ENCODE measurements at regions not wholly inside any gene's neighbourhood (a gene's known extent, or its start where the extent isn't known, plus 50 kb on each side); places are given as distances from the start of the nearest gene placed in this dataset.

- Histone ChIP-seq H3K4me1 (no peaks in the 10 kb centered on the region), H3K9ac (no peak overlapping the region), H3K9me3 (ENCODE audit: control insufficient read depth, low read length) (no peaks in the 10 kb centered on the region), H3K27ac (no peak overlapping the region), H3K4me2 (ENCODE audit: low read length) (no peak overlapping the region), H2AFZ (no peak overlapping the region), H3K36me3 (ENCODE audit: control insufficient read depth, insufficient read depth, low read length) (no peaks in the 10 kb centered on the region), H3K4me3 (ENCODE audit: low read depth, low read length) (no peak overlapping the region), H3K27me3 (ENCODE audit: control insufficient read depth, insufficient read depth, low read length) (no peaks in the 10 kb centered on the region), H3K79me2 (no peaks in the 10 kb centered on the region)
- TF ChIP-seq CTCF (IDR thresholded peaks at IDR 0.05) = no peak
These were observed 69.4 kb upstream of the NUDT4 start for GRCh38 chr12:93308281-93308680.

- Histone ChIP-seq H3K4me1 (no peaks in the 10 kb centered on the region), H3K79me2 (no peaks in the 10 kb centered on the region), H3K27me3 (ENCODE audit: control insufficient read depth, insufficient read depth, low read length) (no peaks in the 10 kb centered on the region), H3K36me3 (ENCODE audit: control insufficient read depth, insufficient read depth, low read length) (no peaks in the 10 kb centered on the region), H3K9me3 (ENCODE audit: control insufficient read depth, low read length) (no peaks in the 10 kb centered on the region), H3K4me3 (ENCODE audit: low read depth, low read length) (no peak overlapping the region), H3K27ac (no peak overlapping the region), H2AFZ (no peak overlapping the region), H3K4me2 (ENCODE audit: low read length) (no peak overlapping the region), H3K9ac (no peak overlapping the region)
- TF ChIP-seq CTCF (IDR thresholded peaks at IDR 0.05) = no peak
These were observed 65.9 kb upstream of the NUDT4 start for GRCh38 chr12:93311827-93312226.

- Histone ChIP-seq H2AFZ (no peak overlapping the region), H3K27me3 (ENCODE audit: control insufficient read depth, insufficient read depth, low read length) (no peaks in the 10 kb centered on the region), H3K4me1 (no peaks in the 10 kb centered on the region), H3K4me2 (ENCODE audit: low read length) (no peak overlapping the region), H3K9ac (no peak overlapping the region), H3K9me3 (ENCODE audit: control insufficient read depth, low read length) (no peaks in the 10 kb centered on the region), H3K36me3 (ENCODE audit: control insufficient read depth, insufficient read depth, low read length) (no peaks in the 10 kb centered on the region), H3K27ac (no peak overlapping the region), H3K4me3 (ENCODE audit: low read depth, low read length) (no peak overlapping the region), H3K79me2 (no peaks in the 10 kb centered on the region)
- TF ChIP-seq CTCF (IDR thresholded peaks at IDR 0.05) = no peak
These were observed 63.6 kb upstream of the NUDT4 start for GRCh38 chr12:93314177-93314497.

- Histone ChIP-seq H3K4me3 (ENCODE audit: low read depth, low read length) (no peak overlapping the region), H3K36me3 (ENCODE audit: control insufficient read depth, insufficient read depth, low read length) (no peaks in the 10 kb centered on the region)
These were observed 62.3 kb upstream of the NUDT4 start for GRCh38 chr12:93315385-93315906.

More at GRCh38 chr12:93315385-93315906, 62.3 kb upstream of the NUDT4 start:
- Histone ChIP-seq H3K27ac (no peak overlapping the region), H2AFZ (no peak overlapping the region), H3K4me1 (no peaks in the 10 kb centered on the region), H3K79me2 (no peaks in the 10 kb centered on the region), H3K4me2 (ENCODE audit: low read length) (no peak overlapping the region), H3K9ac (no peak overlapping the region), H3K9me3 (ENCODE audit: control insufficient read depth, low read length) (no peaks in the 10 kb centered on the region), H3K27me3 (ENCODE audit: control insufficient read depth, insufficient read depth, low read length) (no peaks in the 10 kb centered on the region)
- no peak for TF ChIP-seq CTCF (IDR thresholded peaks at IDR 0.05)
